ENCODE measurements at regions not wholly inside any gene's neighbourhood (a gene's known extent, or its start where the extent isn't known, plus 50 kb on each side); places are given as distances from the start of the nearest gene placed in this dataset.

GRCh38 chr18:22604986-22605421 lies 187.3 kb upstream of the CTAGE1 start:
- no peak overlapping the region for H2AFZ ChIP-seq (ENCODE audit: low read depth, low read length)
- no peaks in the 10 kb centered on the region for H3K9me3 ChIP-seq (ENCODE audit: low read length)
- no peaks in the 10 kb centered on the region for H3K27me3 ChIP-seq (ENCODE audit: insufficient read depth, low read depth, low read length)
- no peak overlapping the region for H3K4me2 ChIP-seq (ENCODE audit: low read length)
- no peak overlapping the region for H3K4me3 ChIP-seq (ENCODE audit: low read length)
- H3K9ac ChIP-seq (ENCODE audit: low read length), result no peak overlapping the region
- no peak overlapping the region for H3K27ac ChIP-seq (ENCODE audit: low read length)
- H3F3A ChIP-seq (ENCODE audit: insufficient read depth, low read length, poor library complexity, severe bottlenecking), result no peaks in the 10 kb centered on the region
- H3K79me2 ChIP-seq (replicated peaks; ENCODE audit: insufficient read depth, low read length), result no peaks in the 10 kb centered on the region
- no peaks in the 10 kb centered on the region for H3K9me2 ChIP-seq (ENCODE audit: insufficient read depth, low read length)
- H3K36me3 ChIP-seq (ENCODE audit: insufficient read depth, low read length), result no peaks in the 10 kb centered on the region
- H4K20me1 ChIP-seq (ENCODE audit: insufficient read depth), result no peaks in the 10 kb centered on the region
- TF ChIP-seq EZH2 (IDR thresholded peaks at IDR 0.05; ENCODE audit: borderline replicate concordance, insufficient read depth, low read length, poor library complexity, severe bottlenecking), result no peak
- no peak for TF ChIP-seq REST (IDR thresholded peaks at IDR 0.05; ENCODE audit: borderline replicate concordance)
- TF ChIP-seq TAF1 (IDR thresholded peaks at IDR 0.05; ENCODE audit: low read depth), result no peak
- no peak for TF ChIP-seq POLR2AphosphoS5 (IDR thresholded peaks at IDR 0.05)
- TF ChIP-seq EP300 (conservative IDR thresholded peaks at IDR 0.05; ENCODE audit: poor library complexity, severe bottlenecking), result no peak
- TF ChIP-seq SMC3 (conservative IDR thresholded peaks at IDR 0.05; ENCODE audit: poor library complexity), result no peak
- TF ChIP-seq MXI1 (conservative IDR thresholded peaks at IDR 0.05; ENCODE audit: poor library complexity, severe bottlenecking), result no peak
- no peak for TF ChIP-seq RAD21 (conservative IDR thresholded peaks at IDR 0.05)
- TF ChIP-seq CTCF (IDR thresholded peaks at IDR 0.05; ENCODE audit: poor library complexity, severe bottlenecking), result no peak

GRCh38 chr18:22605736-22606135 lies 188.0 kb upstream of the CTAGE1 start:
- Histone ChIP-seq H3K9me2 (ENCODE audit: insufficient read depth, low read length) (no peaks in the 10 kb centered on the region), H2AFZ (ENCODE audit: low read depth, low read length) (no peak overlapping the region), H3K4me2 (ENCODE audit: low read length) (no peak overlapping the region), H3K4me3 (ENCODE audit: low read length) (no peak overlapping the region), H3K79me2 (replicated peaks; ENCODE audit: insufficient read depth, low read length) (no peaks in the 10 kb centered on the region), H4K20me1 (ENCODE audit: insufficient read depth) (no peaks in the 10 kb centered on the region), H3K9ac (ENCODE audit: low read length) (no peak overlapping the region), H3K27me3 (ENCODE audit: insufficient read depth, low read depth, low read length) (no peaks in the 10 kb centered on the region), H3F3A (ENCODE audit: insufficient read depth, low read length, poor library complexity, severe bottlenecking) (no peaks in the 10 kb centered on the region), H3K27ac (ENCODE audit: low read length) (no peak overlapping the region), H3K9me3 (ENCODE audit: low read length) (no peaks in the 10 kb centered on the region), H3K36me3 (ENCODE audit: insufficient read depth, low read length) (no peaks in the 10 kb centered on the region)
- TF ChIP-seq EZH2 (IDR thresholded peaks at IDR 0.05; ENCODE audit: borderline replicate concordance, insufficient read depth, low read length, poor library complexity, severe bottlenecking) (no peak), CTCF (IDR thresholded peaks at IDR 0.05; ENCODE audit: poor library complexity, severe bottlenecking) (no peak), TAF1 (IDR thresholded peaks at IDR 0.05; ENCODE audit: low read depth) (no peak), POLR2AphosphoS5 (IDR thresholded peaks at IDR 0.05) (no peak), REST (IDR thresholded peaks at IDR 0.05; ENCODE audit: borderline replicate concordance) (no peak), MXI1 (conservative IDR thresholded peaks at IDR 0.05; ENCODE audit: poor library complexity, severe bottlenecking) (no peak), SMC3 (conservative IDR thresholded peaks at IDR 0.05; ENCODE audit: poor library complexity) (no peak), EP300 (conservative IDR thresholded peaks at IDR 0.05; ENCODE audit: poor library complexity, severe bottlenecking) (no peak), RAD21 (conservative IDR thresholded peaks at IDR 0.05) (no peak)

Measured in neural cell (in vitro differentiated cells).